Natural killer cell (primary cell): ENCODE measurements at regions not wholly inside any gene's neighbourhood (a gene's known extent, or its start where the extent isn't known, plus 50 kb on each side); places are given as distances from the start of the nearest gene placed in this dataset.
"Not testable (repeated sequence)": the region's sequence is repeated elsewhere in the genome, so short reads cannot be mapped to it uniquely, and the experiment has no call there.

Source experiments
- ATAC-seq, 3 donors: fragments of 150-1000 bp in 2 of 3; fragments of 200-7000 bp in 1 of 3; cut with Tn5 transposase; 1 replicate in 1 of 3; 2 replicates in 2 of 3; pipeline ENCODE4 v1.10.0; 2021; ENCODE audit warnings: mild to moderate bottlenecking in 2 of 3, moderate library complexity in 2 of 3
- DNase-seq, 2 donors: peaks; one replicate each; pipeline versions ENCODE4 v3.0.0 to v3.0.0-alpha.2; 2013 to 2021; ENCODE audit warnings: mixed read lengths in 1 of 2
- H3K27ac ChIP-seq: one replicate; pipeline ENCODE4 v1.5.1; 2013; ENCODE audit warnings: mild to moderate bottlenecking, low read length
- H3K27me3 ChIP-seq: one replicate; pipeline ENCODE4 v1.6.1; 2013; ENCODE audit warnings: low read length; ENCODE audit not compliant: control insufficient read depth, insufficient read depth
- H3K36me3 ChIP-seq: one replicate; pipeline ENCODE4 v1.6.1; 2013; ENCODE audit warnings: low read length; ENCODE audit not compliant: control insufficient read depth, insufficient read depth
- H3K4me1 ChIP-seq: one replicate; pipeline ENCODE4 v1.6.1; 2013; ENCODE audit warnings: low read length; ENCODE audit not compliant: control insufficient read depth, insufficient read depth
- H3K4me3 ChIP-seq: one replicate; pipeline ENCODE4 v1.5.1; 2013; ENCODE audit warnings: low read length
- H3K9me3 ChIP-seq: one replicate; pipeline ENCODE4 v1.6.1; 2013; ENCODE audit warnings: low read length; ENCODE audit not compliant: control insufficient read depth, insufficient read depth
- H3K27ac Mint-ChIP-seq, 2 donors: one replicate each; pipeline ENCODE4 v1.8.0; 2022; ENCODE audit warnings: mild to moderate bottlenecking in 2 of 2, mixed read lengths in 2 of 2, moderate library complexity in 1 of 2
- H3K27me3 Mint-ChIP-seq, 2 donors: one replicate each; pipeline ENCODE4 v1.8.0; 2022; ENCODE audit warnings: low read depth in 2 of 2, mixed read lengths in 2 of 2
- H3K36me3 Mint-ChIP-seq: one replicate; pipeline ENCODE4 v1.8.0; 2022; ENCODE audit warnings: mixed read lengths
- H3K4me1 Mint-ChIP-seq, 2 donors: one replicate each; pipeline ENCODE4 v1.8.0; 2022; ENCODE audit warnings: mixed read lengths in 2 of 2
- H3K4me3 Mint-ChIP-seq: one replicate; pipeline ENCODE4 v1.8.0; 2022; ENCODE audit warnings: mild to moderate bottlenecking, moderate library complexity, mixed read lengths
- H3K9me3 Mint-ChIP-seq, 2 donors: one replicate each; pipeline ENCODE4 v1.8.0; 2022; ENCODE audit warnings: mixed read lengths in 2 of 2
- WGBS: methylation state at CpG from one replicate; pipeline ENCODE4 v1.1.7; 2013; ENCODE audit warnings: missing lambda C conversion rate; ENCODE audit not compliant: insufficient coverage; 5-methylcytosine and 5-hydroxymethylcytosine counted together
- intact Hi-C: fragments of 100-400 bp; cut with micrococcal nuclease; formaldehyde crosslinking; loops from one replicate; pipeline ENCODE4 v1.14.2; 2022

- 80% methylated on average over 4 of the region's 6 CpGs for WGBS
- H3K4me3 Mint-ChIP-seq, H3K4me3 ChIP-seq, H3K27ac ChIP-seq, intact Hi-C loops, H3K36me3 ChIP-seq, H3K27ac Mint-ChIP-seq, H3K27me3 ChIP-seq, H3K27me3 Mint-ChIP-seq, ATAC-seq, DNase-seq, H3K4me1 ChIP-seq, H3K36me3 Mint-ChIP-seq, H3K9me3 Mint-ChIP-seq, H3K9me3 ChIP-seq: not testable (repeated sequence)
- H3K4me1 Mint-ChIP-seq: peaks cover 7 to 17% of the 10 kb centered on the region in 2 donors
Measured at GRCh38 chr2:111509225-111509869, 374.6 kb downstream of the ANAPC1 start.

GRCh38 chr2:111510384-111510783, 373.6 kb downstream of the ANAPC1 start:
- H3K27me3 Mint-ChIP-seq, H3K9me3 Mint-ChIP-seq, H3K27ac Mint-ChIP-seq, H3K36me3 ChIP-seq, H3K4me3 Mint-ChIP-seq, H3K27ac ChIP-seq, H3K4me3 ChIP-seq, ATAC-seq, H3K36me3 Mint-ChIP-seq, H3K27me3 ChIP-seq, intact Hi-C loops, H3K4me1 ChIP-seq, DNase-seq, H3K9me3 ChIP-seq: not testable (repeated sequence)
- peaks cover 3 to 15% of the 10 kb centered on the region in 2 donors for H3K4me1 Mint-ChIP-seq
- WGBS: 100% methylated on average over 2 of the region's 6 CpGs

- H3K4me3 Mint-ChIP-seq, H3K27me3 ChIP-seq, H3K36me3 ChIP-seq, H3K9me3 ChIP-seq, H3K4me1 ChIP-seq, H3K4me3 ChIP-seq, H3K27ac ChIP-seq, intact Hi-C loops, H3K27ac Mint-ChIP-seq, DNase-seq, H3K36me3 Mint-ChIP-seq, H3K9me3 Mint-ChIP-seq, H3K27me3 Mint-ChIP-seq, ATAC-seq: not testable (repeated sequence)
- peaks cover 0 to 13% of the 10 kb centered on the region in 2 donors for H3K4me1 Mint-ChIP-seq
- WGBS: no CpG with 5 or more reads among the region's 3 CpGs
Measured at GRCh38 chr2:111511062-111511461, 372.9 kb downstream of the ANAPC1 start.

- H3K36me3 Mint-ChIP-seq, H3K27ac ChIP-seq, ATAC-seq, intact Hi-C loops, H3K4me1 Mint-ChIP-seq, H3K4me3 ChIP-seq, H3K27me3 Mint-ChIP-seq, H3K4me3 Mint-ChIP-seq, DNase-seq, H3K27me3 ChIP-seq, H3K9me3 ChIP-seq, H3K4me1 ChIP-seq, H3K36me3 ChIP-seq, H3K27ac Mint-ChIP-seq, H3K9me3 Mint-ChIP-seq: not testable (repeated sequence)
- 95% methylated on average over 2 of the region's 3 CpGs for WGBS
Measured at GRCh38 chr2:111512378-111512777, 371.6 kb downstream of the ANAPC1 start.

DNA sequence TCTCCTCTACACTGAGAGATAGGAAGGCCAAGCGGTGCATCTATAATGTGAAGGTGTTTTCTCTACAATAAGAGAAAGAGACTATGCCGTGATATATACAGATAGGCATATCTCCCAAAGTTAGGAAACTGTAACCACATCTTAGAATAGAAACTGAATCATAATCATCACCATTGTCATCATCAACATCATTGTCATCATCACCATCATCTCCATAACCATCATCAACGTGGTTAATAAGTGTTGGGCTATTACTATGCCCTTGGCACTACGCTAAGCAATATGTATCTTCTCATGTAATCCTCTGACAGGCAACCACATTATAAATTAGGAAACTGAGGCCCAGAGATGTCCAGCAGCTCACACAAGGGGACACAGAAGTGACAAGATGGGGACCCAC, 369.9 kb downstream of the ANAPC1 start:
- DNase-seq, H3K4me1 ChIP-seq, H3K4me3 Mint-ChIP-seq, H3K27me3 ChIP-seq, H3K9me3 ChIP-seq, H3K4me1 Mint-ChIP-seq, H3K36me3 Mint-ChIP-seq, intact Hi-C loops, H3K9me3 Mint-ChIP-seq, H3K36me3 ChIP-seq, ATAC-seq, H3K27me3 Mint-ChIP-seq, H3K27ac ChIP-seq, H3K4me3 ChIP-seq, H3K27ac Mint-ChIP-seq: not testable (repeated sequence)
- no CpG with 5 or more reads among the region's 4 CpGs for WGBS

GRCh38 chr2:111517050-111517720, 366.8 kb downstream of the ANAPC1 start:
- H3K4me1 ChIP-seq, H3K4me3 Mint-ChIP-seq, H3K9me3 ChIP-seq, intact Hi-C loops, H3K27me3 Mint-ChIP-seq, H3K27ac ChIP-seq, ATAC-seq, H3K4me1 Mint-ChIP-seq, H3K9me3 Mint-ChIP-seq, H3K27me3 ChIP-seq, H3K27ac Mint-ChIP-seq, H3K4me3 ChIP-seq, DNase-seq, H3K36me3 Mint-ChIP-seq, H3K36me3 ChIP-seq: not testable (repeated sequence)
- WGBS: no CpG with 5 or more reads among the region's 2 CpGs

DNA sequence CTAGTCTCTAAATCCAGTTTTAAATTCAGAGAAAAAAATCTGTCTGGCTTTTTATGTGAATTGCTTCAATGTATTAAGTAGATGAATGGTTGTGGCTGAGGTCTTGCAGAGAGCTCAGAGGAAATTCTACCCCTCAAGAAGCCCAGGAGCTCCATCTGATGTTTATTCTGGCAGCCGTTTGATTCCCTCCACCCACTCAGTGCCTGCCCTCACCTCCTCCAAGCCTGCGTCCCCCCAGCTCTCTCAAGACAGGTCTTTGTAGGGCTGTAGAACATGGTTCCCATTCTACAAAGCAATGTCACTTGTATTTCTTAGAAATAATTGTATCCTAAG, 366.3 kb downstream of the ANAPC1 start:
- DNase-seq, H3K4me1 Mint-ChIP-seq, ATAC-seq, H3K9me3 ChIP-seq, H3K36me3 Mint-ChIP-seq, H3K36me3 ChIP-seq, H3K27ac Mint-ChIP-seq, H3K27me3 Mint-ChIP-seq, H3K27ac ChIP-seq, H3K4me1 ChIP-seq, H3K27me3 ChIP-seq, H3K4me3 Mint-ChIP-seq, H3K4me3 ChIP-seq, intact Hi-C loops, H3K9me3 Mint-ChIP-seq: not testable (repeated sequence)
- 80% methylated on average over 1 of the region's 2 CpGs for WGBS
